ENCODE measurements at regions not wholly inside any gene's neighbourhood (a gene's known extent, or its start where the extent isn't known, plus 50 kb on each side); places are given as distances from the start of the nearest gene placed in this dataset.

DNA sequence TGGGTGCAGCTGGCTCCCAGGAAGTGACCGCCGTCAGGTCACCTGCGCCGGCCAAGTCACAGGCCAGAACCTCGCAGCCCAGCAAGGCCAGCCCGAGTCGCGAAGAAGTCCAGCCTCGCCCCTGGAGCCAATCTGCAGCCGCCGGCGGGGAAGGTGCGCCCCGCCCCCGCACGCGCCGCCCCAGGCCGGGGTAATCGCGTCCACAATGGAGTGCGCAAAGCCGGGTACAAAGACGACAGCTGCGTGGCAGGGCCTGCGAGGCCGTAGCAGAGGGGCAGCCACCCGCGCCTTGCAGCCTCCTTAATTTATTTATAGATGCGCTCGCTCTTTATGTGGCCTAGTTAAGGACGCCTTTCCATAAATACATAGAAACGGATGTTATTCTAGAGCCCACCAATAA, 139.4 kb upstream of the CPEB2 start:
- H3K9me3 ChIP-seq = no peaks in the 10 kb centered on the region
- DNase-seq (ENCODE audit: low spot score) (no peak), ATAC-seq (ENCODE audit: insufficient number of reproducible peaks, low FRiP score, low read depth) (no peak)
- H3K4me3 ChIP-seq = peak overlapping the region; percentile 30
- TF ChIP-seq, protein P1, sequence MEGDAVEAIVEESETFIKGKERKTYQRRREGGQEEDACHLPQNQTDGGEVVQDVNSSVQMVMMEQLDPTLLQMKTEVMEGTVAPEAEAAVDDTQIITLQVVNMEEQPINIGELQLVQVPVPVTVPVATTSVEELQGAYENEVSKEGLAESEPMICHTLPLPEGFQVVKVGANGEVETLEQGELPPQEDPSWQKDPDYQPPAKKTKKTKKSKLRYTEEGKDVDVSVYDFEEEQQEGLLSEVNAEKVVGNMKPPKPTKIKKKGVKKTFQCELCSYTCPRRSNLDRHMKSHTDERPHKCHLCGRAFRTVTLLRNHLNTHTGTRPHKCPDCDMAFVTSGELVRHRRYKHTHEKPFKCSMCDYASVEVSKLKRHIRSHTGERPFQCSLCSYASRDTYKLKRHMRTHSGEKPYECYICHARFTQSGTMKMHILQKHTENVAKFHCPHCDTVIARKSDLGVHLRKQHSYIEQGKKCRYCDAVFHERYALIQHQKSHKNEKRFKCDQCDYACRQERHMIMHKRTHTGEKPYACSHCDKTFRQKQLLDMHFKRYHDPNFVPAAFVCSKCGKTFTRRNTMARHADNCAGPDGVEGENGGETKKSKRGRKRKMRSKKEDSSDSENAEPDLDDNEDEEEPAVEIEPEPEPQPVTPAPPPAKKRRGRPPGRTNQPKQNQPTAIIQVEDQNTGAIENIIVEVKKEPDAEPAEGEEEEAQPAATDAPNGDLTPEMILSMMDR (IDR thresholded peaks at IDR 0.05) = no peak
- H3K27ac ChIP-seq = no peak overlapping the region
- no peaks in the 10 kb centered on the region for H3K36me3 ChIP-seq
- H3K4me1 ChIP-seq (ENCODE audit: control insufficient read depth in 1 of 2, low read depth in 2 of 2) = peaks cover 0 to 28% of the 10 kb centered on the region in 2 donors
- no peaks in the 10 kb centered on the region for H3K27me3 ChIP-seq (replicated peaks; ENCODE audit: insufficient read depth)

DNA sequence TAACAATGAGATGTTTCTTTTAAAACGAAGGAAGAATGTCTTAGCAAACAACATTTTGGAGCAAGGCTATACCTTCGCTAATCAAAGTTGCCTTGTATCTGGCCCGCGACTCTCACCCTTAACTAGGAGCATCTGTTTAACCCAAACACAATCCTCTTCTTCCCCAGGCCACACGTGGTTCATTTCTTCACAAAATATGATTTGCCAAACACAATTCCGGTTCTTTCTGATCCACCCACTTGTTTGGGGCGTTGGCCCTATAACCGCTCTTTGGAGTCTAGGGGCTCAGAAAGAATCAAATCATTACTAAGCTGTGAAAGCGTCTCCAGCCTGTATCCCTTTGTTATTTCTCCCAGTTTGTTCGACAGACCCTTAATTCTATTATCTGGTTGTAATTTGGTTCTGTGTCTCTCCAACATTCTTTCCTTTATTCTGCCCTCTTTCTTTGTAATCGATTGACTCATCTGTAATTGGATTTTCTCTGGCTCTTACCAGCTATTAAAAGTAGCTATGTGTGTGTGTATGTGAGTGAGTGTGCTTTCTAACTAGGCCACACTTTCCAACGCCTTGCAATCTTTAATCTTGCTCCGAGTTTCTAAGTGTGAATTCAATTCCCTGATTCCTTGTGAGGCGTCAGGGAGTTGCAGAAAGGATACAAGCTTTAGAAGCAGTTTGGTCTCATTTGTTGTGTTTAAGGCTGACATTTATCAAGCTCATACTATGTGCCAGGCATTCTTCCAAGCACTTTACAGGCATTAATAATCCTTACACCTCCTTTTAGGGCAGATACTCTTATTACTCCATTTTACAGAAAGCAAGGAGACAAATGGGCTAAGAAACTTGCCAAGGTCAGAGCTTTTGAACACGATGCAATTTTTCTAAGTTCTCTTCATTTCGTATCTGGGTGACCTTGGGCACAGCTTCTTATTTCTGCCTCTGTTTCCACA, 138.6 kb upstream of the CPEB2 start:
- Histone ChIP-seq H3K27me3 (replicated peaks; ENCODE audit: insufficient read depth) (no peaks in the 10 kb centered on the region), H3K27ac (peak overlapping the region; percentile 9 to 15), H3K36me3 (no peaks in the 10 kb centered on the region), H3K4me1 (ENCODE audit: control insufficient read depth in 1 of 2, low read depth in 2 of 2) (peaks cover 0 to 28% of the 10 kb centered on the region in 2 donors), H3K9me3 (no peaks in the 10 kb centered on the region), H3K4me3 (no peak overlapping the region)
- ATAC-seq (ENCODE audit: insufficient number of reproducible peaks, low FRiP score, low read depth) (no peak), DNase-seq (ENCODE audit: low spot score) (no peak)
- TF ChIP-seq, protein P1 (IDR thresholded peaks at IDR 0.05) = no peak

DNA sequence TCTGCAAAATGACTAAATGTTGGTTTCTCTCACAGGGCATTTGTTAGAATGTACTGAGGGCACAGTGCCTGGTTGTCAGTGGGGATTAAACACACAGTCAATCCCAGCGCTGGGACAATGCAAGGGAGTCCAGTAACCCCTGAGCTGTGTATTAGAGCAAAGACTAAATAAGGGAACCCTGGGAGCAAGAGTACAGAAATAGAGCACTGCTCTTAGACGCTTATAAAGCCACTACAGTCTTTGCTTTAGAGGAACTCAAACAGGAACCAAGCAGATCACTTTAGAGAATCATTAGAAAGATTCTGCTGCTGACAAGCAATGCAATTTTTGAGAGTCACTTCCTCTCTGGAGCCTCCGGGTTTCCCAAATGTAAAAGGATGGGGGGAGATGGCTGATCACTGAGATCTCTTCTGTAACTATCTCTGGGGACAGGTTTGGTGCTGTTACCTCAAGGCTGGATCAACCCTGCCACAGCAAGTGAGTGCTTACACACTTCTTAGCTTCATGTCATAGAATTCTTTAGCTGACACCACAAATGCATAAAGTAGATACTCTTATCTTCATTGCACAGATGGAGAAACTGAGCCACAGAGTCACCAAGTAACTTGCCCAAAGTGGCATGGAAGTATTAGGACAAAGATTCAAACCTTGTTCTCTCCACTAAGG, 137.8 kb upstream of the CPEB2 start:
- peaks cover 0 to 36% of the 10 kb centered on the region in 2 donors for H3K4me1 ChIP-seq (ENCODE audit: control insufficient read depth in 1 of 2, low read depth in 2 of 2)

DNA sequence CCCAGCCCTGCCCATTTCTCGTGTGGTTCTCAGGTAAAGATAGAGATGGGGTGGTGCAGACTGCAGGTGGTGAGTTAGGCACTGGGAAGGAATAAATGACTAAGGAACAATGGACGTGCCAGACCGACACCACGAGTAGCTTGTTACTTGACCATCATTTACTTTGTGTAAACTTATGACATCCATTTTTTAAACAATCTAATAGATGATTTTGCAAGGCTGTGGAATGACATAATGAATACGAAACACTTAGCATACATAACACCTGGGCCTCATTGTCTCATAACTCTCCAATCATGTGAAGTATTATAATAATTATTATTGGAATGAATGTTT, 137.3 kb upstream of the CPEB2 start:
- DNase-seq (ENCODE audit: low spot score) = no peak
- no peak overlapping the region for H3K4me3 ChIP-seq
- TF ChIP-seq, protein P1 (IDR thresholded peaks at IDR 0.05) = no peak
- no peak overlapping the region for H3K27ac ChIP-seq
- H3K9me3 ChIP-seq = no peaks in the 10 kb centered on the region
- no peak for ATAC-seq (ENCODE audit: insufficient number of reproducible peaks, low FRiP score, low read depth)
- H3K4me1 ChIP-seq (ENCODE audit: control insufficient read depth in 1 of 2, low read depth in 2 of 2) = peaks cover 0 to 38% of the 10 kb centered on the region in 2 donors
- H3K27me3 ChIP-seq (replicated peaks; ENCODE audit: insufficient read depth) = no peaks in the 10 kb centered on the region
- H3K36me3 ChIP-seq = no peaks in the 10 kb centered on the region

More for the DNA sequence above, 137.8 kb upstream of the CPEB2 start:
- H3K9me3 ChIP-seq = no peaks in the 10 kb centered on the region
- ATAC-seq (ENCODE audit: insufficient number of reproducible peaks, low FRiP score, low read depth) (no peak), DNase-seq (ENCODE audit: low spot score) (no peak)
- TF ChIP-seq, protein P1 (IDR thresholded peaks at IDR 0.05) = no peak
- peak overlapping the region in 1 of 2 donors; percentile 9 for H3K27ac ChIP-seq
- no peak overlapping the region for H3K4me3 ChIP-seq
- H3K36me3 ChIP-seq = no peaks in the 10 kb centered on the region
- no peaks in the 10 kb centered on the region for H3K27me3 ChIP-seq (replicated peaks; ENCODE audit: insufficient read depth)

DNA sequence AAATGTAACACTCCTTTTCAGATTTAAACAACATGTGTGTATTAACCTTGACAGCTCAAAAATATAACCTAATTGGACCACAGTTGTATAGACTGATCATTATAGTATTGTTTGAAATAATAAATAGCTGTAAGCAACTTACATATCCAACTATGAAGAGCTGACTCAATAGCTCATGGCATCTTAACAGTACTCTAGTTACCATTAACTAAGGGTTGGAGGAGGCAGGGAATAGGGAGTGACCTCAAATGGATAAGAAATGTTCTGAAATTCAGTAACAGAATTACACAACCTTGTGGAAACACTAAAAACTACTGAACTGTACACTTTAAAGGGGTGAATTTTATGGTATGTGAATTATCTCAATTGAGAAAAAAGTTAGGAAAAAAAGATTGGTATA, 136.5 kb upstream of the CPEB2 start:
- ATAC-seq (ENCODE audit: insufficient number of reproducible peaks, low FRiP score, low read depth) (no peak), DNase-seq (ENCODE audit: low spot score) (no peak)
- Histone ChIP-seq H3K4me1 (ENCODE audit: control insufficient read depth in 1 of 2, low read depth in 2 of 2) (peaks cover 0 to 38% of the 10 kb centered on the region in 2 donors), H3K36me3 (no peaks in the 10 kb centered on the region), H3K27me3 (replicated peaks; ENCODE audit: insufficient read depth) (no peaks in the 10 kb centered on the region), H3K4me3 (no peak overlapping the region), H3K9me3 (no peaks in the 10 kb centered on the region), H3K27ac (no peak overlapping the region)
- TF ChIP-seq, protein P1 (IDR thresholded peaks at IDR 0.05) = no peak

Data from thoracic aorta (tissue), 2 donors.